ENCODE measurements at regions not wholly inside any gene's neighbourhood (a gene's known extent, or its start where the extent isn't known, plus 50 kb on each side); places are given as distances from the start of the nearest gene placed in this dataset.
"Not testable (repeated sequence)": the region's sequence is repeated elsewhere in the genome, so short reads cannot be mapped to it uniquely, and the experiment has no call there.

- not testable (repeated sequence) for DNase-seq
These were observed 180.3 kb downstream of the PDGFRA start for GRCh38 chr4:54409270-54409817.

GRCh38 chr4:54414545-54414944 is 185.5 kb downstream of the PDGFRA start:
- no peak for DNase-seq

- no peak for DNase-seq
These were observed 188.4 kb downstream of the PDGFRA start for GRCh38 chr4:54417476-54417875.

GRCh38 chr4:54418468-54418867 is 189.4 kb downstream of the PDGFRA start:
- no peak for DNase-seq

GRCh38 chr4:54423066-54423465 is 194.0 kb downstream of the PDGFRA start:
- DNase-seq, result no peak

- no peak for DNase-seq
These were observed 198.7 kb downstream of the PDGFRA start for GRCh38 chr4:54427826-54428225.

GRCh38 chr4:54428940-54429339 is 199.8 kb downstream of the PDGFRA start:
- no peak for DNase-seq

- no peak for DNase-seq
These were observed 204.6 kb downstream of the PDGFRA start for GRCh38 chr4:54433686-54434085.

- peak; percentile 13 for DNase-seq
These were observed 210.7 kb downstream of the PDGFRA start for GRCh38 chr4:54439831-54440243.

- DNase-seq, result peak; percentile 4
These were observed 211.5 kb downstream of the PDGFRA start for GRCh38 chr4:54440394-54441136.

- DNase-seq, result no peak
These were observed 211.9 kb upstream of the KIT start for GRCh38 chr4:54445866-54446265.

GRCh38 chr4:54446581-54446980 is 211.2 kb upstream of the KIT start:
- DNase-seq, result no peak

GRCh38 chr4:54447304-54447703 is 210.5 kb upstream of the KIT start:
- no peak for DNase-seq

GRCh38 chr4:54449999-54450398 is 207.8 kb upstream of the KIT start:
- DNase-seq, result no peak

- not testable (repeated sequence) for DNase-seq
These were observed 190.8 kb upstream of the KIT start for GRCh38 chr4:54466960-54467359.

GRCh38 chr4:54473077-54473545 is 184.6 kb upstream of the KIT start:
- no peak for DNase-seq

- no peak for DNase-seq
These were observed 184.0 kb upstream of the KIT start for GRCh38 chr4:54473798-54474197.

- DNase-seq, result no peak
These were observed 182.2 kb upstream of the KIT start for GRCh38 chr4:54475546-54475945.

- DNase-seq, result no peak
These were observed 175.1 kb upstream of the KIT start for GRCh38 chr4:54482529-54483200.

- DNase-seq, result no peak
These were observed 173.4 kb upstream of the KIT start for GRCh38 chr4:54484383-54484782.

- no peak for DNase-seq
These were observed 170.3 kb upstream of the KIT start for GRCh38 chr4:54487491-54487890.

GRCh38 chr4:54493862-54494261 is 163.9 kb upstream of the KIT start:
- no peak for DNase-seq

GRCh38 chr4:54495091-54495490 is 162.7 kb upstream of the KIT start:
- DNase-seq, result no peak

- DNase-seq, result no peak
These were observed 162.1 kb upstream of the KIT start for GRCh38 chr4:54495641-54496040.
